IPS-18c (cell line): ENCODE measurements at regions not wholly inside any gene's neighbourhood (a gene's known extent, or its start where the extent isn't known, plus 50 kb on each side); places are given as distances from the start of the nearest gene placed in this dataset.
"Not testable (repeated sequence)": the region's sequence is repeated elsewhere in the genome, so short reads cannot be mapped to it uniquely, and the experiment has no call there.

Experiments
- H3K4me3 ChIP-seq: 2 replicates; pipeline ENCODE4 v1.7.0; 2013; ENCODE audit warnings: low read depth, mild to moderate bottlenecking, low read length, moderate library complexity; ENCODE audit not compliant: insufficient read depth
- H3K9me3 ChIP-seq: one replicate; pipeline ENCODE4 v1.6.1; 2013; ENCODE audit warnings: mild to moderate bottlenecking, low read length, moderate library complexity; ENCODE audit not compliant: control insufficient read depth, insufficient read depth

- H3K9me3 ChIP-seq: no peaks in the 10 kb centered on the region
- no peak overlapping the region for H3K4me3 ChIP-seq
Observed at GRCh38 chr12:125320177-125320576, 254.9 kb downstream of the AACS start.

- Histone ChIP-seq H3K9me3 (no peaks in the 10 kb centered on the region), H3K4me3 (no peak overlapping the region)
Observed at GRCh38 chr12:125324861-125325490, 259.7 kb downstream of the AACS start.

- H3K4me3 ChIP-seq: no peak overlapping the region
- H3K9me3 ChIP-seq: no peaks in the 10 kb centered on the region
Observed at GRCh38 chr12:125329239-125330102, 264.2 kb downstream of the AACS start.

GRCh38 chr12:125330645-125331341 lies 265.6 kb downstream of the AACS start:
- peak overlapping the region; percentile 66 for H3K4me3 ChIP-seq
- H3K9me3 ChIP-seq: no peaks in the 10 kb centered on the region

GRCh38 chr12:125331342-125332052 lies 266.3 kb downstream of the AACS start:
- Histone ChIP-seq H3K4me3 (peak overlapping the region; percentile 66), H3K9me3 (no peaks in the 10 kb centered on the region)

GRCh38 chr12:125332900-125333299 lies 267.7 kb downstream of the AACS start:
- Histone ChIP-seq H3K4me3 (no peak overlapping the region), H3K9me3 (no peaks in the 10 kb centered on the region)

- no peaks in the 10 kb centered on the region for H3K9me3 ChIP-seq
- no peak overlapping the region for H3K4me3 ChIP-seq
Observed at GRCh38 chr12:125336246-125336645, 271.0 kb downstream of the AACS start.

- no peak overlapping the region for H3K4me3 ChIP-seq
Observed at GRCh38 chr12:125340791-125341190, 275.6 kb downstream of the AACS start.

GRCh38 chr12:125341422-125341821 lies 276.2 kb downstream of the AACS start:
- Histone ChIP-seq H3K4me3 (no peak overlapping the region), H3K9me3 (no peaks in the 10 kb centered on the region)

More at GRCh38 chr12:125340791-125341190, 275.6 kb downstream of the AACS start:
- no peaks in the 10 kb centered on the region for H3K9me3 ChIP-seq

- no peak overlapping the region for H3K4me3 ChIP-seq
- no peaks in the 10 kb centered on the region for H3K9me3 ChIP-seq
Observed at GRCh38 chr12:125343649-125344048, 278.4 kb downstream of the AACS start.

- H3K4me3 ChIP-seq: no peak overlapping the region
Observed at GRCh38 chr12:125346362-125346761, 281.1 kb downstream of the AACS start.

GRCh38 chr12:125351788-125352187 lies 286.6 kb downstream of the AACS start:
- Histone ChIP-seq H3K4me3 (no peak overlapping the region), H3K9me3 (no peaks in the 10 kb centered on the region)

More at GRCh38 chr12:125346362-125346761, 281.1 kb downstream of the AACS start:
- H3K9me3 ChIP-seq: no peaks in the 10 kb centered on the region

- not testable (repeated sequence) for H3K9me3 ChIP-seq, H3K4me3 ChIP-seq
Observed at GRCh38 chr12:125353002-125353401, 287.8 kb downstream of the AACS start.

GRCh38 chr12:125353871-125354270 lies 288.6 kb downstream of the AACS start:
- Histone ChIP-seq H3K4me3 (no peak overlapping the region), H3K9me3 (no peaks in the 10 kb centered on the region)

- Histone ChIP-seq H3K4me3 (no peak overlapping the region), H3K9me3 (no peaks in the 10 kb centered on the region)
Observed at GRCh38 chr12:125355614-125356013, 290.4 kb downstream of the AACS start.

GRCh38 chr12:125356111-125356510 lies 290.9 kb downstream of the AACS start:
- H3K4me3 ChIP-seq: no peak overlapping the region
- H3K9me3 ChIP-seq: no peaks in the 10 kb centered on the region

- Histone ChIP-seq H3K4me3 (no peak overlapping the region), H3K9me3 (no peaks in the 10 kb centered on the region)
Observed at GRCh38 chr12:125357561-125357960, 292.3 kb downstream of the AACS start.
